HG03378 (cell line): ENCODE measurements at regions not wholly inside any gene's neighbourhood (a gene's known extent, or its start where the extent isn't known, plus 50 kb on each side); places are given as distances from the start of the nearest gene placed in this dataset.
A peak's percentile ranks its signal among the peaks of the same experiment; 100 is the strongest.

Experiments used
- ATAC-seq: cut with Tn5 transposase; IDR thresholded peaks from one replicate; pipeline ENCODE4 v1.9.1; 2021; ENCODE audit warnings: mild to moderate bottlenecking, moderate library complexity; ENCODE audit not compliant: unreplicated experiment

- no peak for ATAC-seq
Observed at GRCh38 chr1:59136541-59137275, 160.2 kb upstream of the FGGY start.

DNA sequence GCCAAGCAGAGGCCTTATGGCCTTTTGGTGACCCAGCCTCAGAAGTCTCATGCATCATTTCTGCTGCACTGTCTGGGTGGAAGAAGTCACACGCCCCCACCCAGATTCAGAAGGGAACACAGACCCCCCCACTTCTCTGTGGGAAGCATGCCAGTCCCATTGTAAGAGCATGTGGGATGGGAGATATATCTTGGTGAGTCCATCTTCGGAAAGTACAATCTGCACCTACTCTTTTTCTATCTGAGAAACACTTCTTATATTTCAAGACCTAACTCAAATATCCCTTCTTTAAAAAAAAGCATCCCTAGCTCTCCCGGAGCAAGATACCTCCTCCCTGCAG is 159.6 kb upstream of the FGGY start:
- no peak for ATAC-seq

GRCh38 chr1:59137968-59138367 is 158.9 kb upstream of the FGGY start:
- no peak for ATAC-seq

DNA sequence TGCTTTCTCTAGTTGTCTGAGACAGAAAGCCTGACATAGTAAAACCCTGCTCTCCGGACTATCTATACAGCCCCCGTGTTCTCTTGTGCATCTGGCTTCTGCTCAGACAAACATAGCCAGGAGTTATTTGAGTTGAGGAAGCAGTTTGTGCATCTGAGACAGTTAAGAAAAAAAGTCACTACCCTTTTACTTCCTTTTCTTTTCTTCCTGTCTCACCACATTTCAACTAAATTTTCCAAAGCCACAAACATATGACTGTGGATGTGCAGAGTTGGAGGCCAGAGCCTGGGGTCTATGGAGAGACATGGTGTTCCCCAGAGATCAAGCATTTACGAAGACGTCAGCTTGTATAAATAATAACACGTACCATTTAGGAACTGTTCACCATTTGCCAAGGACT is 158.5 kb upstream of the FGGY start:
- ATAC-seq = no peak

DNA sequence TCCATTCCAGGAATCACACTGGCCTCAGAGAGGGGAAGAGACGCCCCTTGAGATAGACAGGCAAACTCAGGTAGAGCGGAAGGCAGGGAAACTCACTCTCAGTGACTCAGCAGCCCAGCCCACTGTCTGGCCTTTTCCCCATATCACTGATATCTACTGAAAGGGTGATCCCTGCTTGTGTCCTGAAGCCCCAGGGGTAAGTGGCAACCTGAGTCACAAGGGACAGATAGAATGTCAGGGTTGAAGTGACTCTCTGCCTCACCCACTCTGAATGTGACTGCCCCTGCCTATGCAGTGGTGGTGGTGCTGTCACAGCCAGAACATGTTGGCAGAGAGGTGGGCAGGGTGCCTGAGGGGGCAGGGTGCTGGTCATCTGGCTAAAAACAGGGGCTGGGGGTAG is 157.5 kb upstream of the FGGY start:
- ATAC-seq = no peak

DNA sequence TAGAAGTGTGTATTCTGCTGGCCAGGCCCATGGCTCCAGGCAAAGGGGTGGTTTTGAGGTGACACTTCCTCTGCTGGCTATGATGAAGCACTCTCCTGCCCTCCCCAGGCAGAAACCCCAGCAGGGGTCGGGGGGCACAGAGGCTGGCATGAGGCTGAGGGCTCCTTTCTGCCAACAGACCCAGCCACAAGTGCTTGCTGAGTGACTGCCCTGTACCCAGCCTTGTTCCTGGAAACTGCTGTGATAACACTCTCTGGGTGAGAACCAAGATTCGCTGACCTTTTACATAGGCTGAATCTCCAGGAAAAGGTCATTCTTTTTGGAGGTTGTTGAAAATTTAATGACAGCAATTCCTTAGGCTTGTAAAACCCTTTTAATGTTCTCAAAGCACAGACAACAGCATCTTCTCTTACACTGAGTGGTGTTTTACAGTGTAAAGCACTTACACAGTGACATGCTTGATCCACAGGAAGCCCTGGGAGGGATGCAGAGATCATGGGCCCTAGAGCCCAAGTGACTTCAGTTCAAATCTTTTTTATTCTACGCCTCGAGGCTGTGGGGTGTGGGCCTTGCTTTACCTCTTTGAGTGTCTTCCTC is 155.5 kb upstream of the FGGY start:
- no peak for ATAC-seq

DNA sequence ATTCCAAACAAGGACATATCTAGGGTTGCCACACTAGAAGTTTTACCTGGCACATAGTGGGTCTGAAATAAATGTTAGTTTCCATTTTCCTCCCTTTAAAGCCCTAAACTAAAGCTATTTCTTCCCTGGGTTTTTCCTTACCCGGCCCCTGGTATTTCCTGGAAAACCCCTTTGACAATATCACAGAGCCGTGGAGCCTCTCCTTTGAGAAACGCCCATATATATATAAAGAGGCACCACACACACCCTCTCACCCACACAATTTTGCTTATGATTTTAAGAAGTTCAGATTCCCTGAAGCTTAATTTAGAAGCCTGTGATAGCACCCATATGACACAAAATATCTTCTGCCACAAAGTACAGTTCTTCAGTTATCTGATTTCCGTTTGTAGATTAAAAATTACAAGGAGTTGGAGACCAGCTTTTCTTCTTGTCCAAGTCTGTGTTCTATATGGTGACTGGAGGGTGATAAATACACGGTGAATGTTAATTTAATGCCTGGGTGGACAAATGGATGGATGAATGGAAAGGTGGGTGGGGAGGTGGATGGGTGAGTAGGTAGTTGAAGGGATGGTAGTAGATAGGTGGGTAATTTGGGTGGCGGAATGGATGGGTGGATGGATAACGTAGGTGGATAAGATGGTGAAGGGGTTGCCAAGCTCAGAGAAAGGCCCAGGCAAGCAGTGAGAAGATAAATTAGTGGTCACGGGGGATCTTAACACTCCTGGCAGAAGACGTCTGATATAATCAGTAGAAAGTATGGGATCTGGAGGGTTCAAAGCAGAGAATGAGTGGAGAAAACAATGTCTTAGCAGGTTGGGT is 154.4 kb upstream of the FGGY start:
- ATAC-seq = no peak

- no peak for ATAC-seq
Observed at GRCh38 chr1:59143133-59143487, 153.8 kb upstream of the FGGY start.

- no peak for ATAC-seq
Observed at GRCh38 chr1:59143811-59144210, 153.1 kb upstream of the FGGY start.

GRCh38 chr1:59144959-59145358 is 151.9 kb upstream of the FGGY start:
- no peak for ATAC-seq

DNA sequence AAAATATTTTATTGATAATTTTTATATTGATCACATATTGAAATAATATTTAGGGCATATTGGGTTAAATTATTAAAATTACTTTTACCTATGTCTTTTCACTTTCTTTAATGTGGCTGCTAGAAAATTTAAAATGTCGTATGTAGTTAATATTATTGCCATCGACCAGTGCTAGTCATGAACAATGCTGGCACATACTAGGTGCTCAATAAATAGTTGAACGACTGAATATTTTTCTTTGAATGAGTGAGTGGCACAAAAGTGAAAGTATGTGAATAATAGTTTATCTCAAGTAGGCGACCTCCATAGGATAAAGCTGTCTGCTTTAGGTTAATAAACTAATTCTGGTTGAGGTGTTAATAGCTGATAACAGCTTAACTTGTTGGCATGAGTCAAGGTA is 150.8 kb upstream of the FGGY start:
- ATAC-seq = no peak

GRCh38 chr1:59146651-59147358 is 150.1 kb upstream of the FGGY start:
- ATAC-seq = peak; percentile 38

DNA sequence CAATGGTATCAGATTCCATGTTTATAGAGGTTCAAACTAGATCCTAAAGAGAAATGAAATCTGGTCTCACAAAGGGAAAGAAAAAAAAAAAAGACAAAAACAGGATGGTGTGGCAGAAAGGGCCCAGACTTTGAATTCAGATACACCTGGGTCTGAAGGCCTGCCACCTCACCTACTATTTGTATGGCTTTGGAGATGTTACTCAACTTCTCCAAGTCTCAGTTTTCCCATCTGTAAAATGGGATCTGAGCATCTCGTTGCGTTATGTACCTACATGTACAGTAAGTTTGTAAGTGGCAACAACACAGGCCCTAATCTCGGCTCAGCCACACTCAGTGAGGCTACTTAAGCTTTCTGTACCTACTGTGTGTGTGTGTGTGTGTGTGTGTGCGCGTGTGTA is 147.5 kb upstream of the FGGY start:
- ATAC-seq = no peak

GRCh38 chr1:59150577-59151386 is 146.1 kb upstream of the FGGY start:
- ATAC-seq = peak; percentile 72

- no peak for ATAC-seq
Observed at GRCh38 chr1:59151387-59151761, 145.5 kb upstream of the FGGY start.

- ATAC-seq = no peak
Observed at GRCh38 chr1:59151860-59152259, 145.0 kb upstream of the FGGY start.

- no peak for ATAC-seq
Observed at GRCh38 chr1:59152511-59152910, 144.4 kb upstream of the FGGY start.

DNA sequence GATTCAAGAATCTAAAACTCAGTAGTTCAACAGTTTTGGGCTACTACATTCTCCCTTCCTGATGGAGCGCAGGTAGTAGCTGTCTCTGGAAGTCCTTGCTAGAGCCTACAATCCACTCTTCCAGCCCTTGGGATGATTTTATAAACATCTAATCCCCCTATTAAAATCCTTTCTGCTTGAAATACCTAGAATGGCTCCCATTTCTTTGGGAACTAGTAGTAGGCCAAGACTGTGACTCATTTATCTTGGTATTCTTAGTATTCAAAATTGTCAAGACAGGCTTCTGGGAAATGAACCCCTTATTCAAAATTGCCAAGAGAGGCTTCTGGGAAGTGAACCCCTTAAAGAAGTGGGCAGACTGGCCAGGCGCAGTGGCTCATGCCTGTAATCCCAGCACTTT is 142.5 kb upstream of the FGGY start:
- ATAC-seq = no peak

DNA sequence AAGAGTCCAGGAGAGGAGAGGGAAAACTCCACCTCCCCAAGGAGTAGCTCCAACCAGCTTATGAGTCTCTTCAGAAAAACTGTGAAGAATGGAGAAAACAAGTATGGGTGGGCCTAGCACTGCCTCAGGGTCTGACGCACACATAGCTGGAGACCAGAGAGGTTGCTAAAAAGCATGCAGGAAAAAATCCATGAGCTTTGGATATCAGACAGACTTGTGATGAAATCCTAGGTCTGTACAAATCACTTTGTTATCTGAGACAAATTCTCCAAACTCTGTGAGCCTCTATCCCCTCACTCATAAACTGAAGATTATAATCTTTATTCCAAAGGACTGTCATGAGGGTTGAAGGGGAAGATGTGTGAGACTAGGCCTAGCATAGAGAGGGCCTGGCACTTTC is 141.5 kb upstream of the FGGY start:
- no peak for ATAC-seq

DNA sequence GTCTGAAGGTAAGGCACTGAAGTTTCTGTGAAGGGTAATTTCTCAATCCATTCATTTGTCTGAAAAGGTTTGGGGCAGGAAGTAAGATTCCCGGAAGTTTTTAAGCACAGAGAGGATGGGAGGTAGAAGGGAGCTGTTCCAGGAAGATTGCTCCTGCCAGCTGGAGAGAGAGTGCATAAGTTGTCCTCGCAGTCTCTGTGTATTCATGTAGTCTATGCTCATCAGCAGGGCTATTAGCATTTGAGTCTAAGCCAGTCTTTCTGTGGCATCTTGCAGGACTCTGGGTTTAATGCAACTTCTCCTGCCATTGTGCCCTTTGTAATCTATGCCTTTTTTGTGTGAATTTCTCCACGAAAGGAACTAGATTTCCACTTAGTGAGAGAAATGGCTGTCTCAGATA is 140.8 kb upstream of the FGGY start:
- no peak for ATAC-seq
